ENCODE measurements at regions not wholly inside any gene's neighbourhood (a gene's known extent, or its start where the extent isn't known, plus 50 kb on each side); places are given as distances from the start of the nearest gene placed in this dataset.

- TF ChIP-seq POLR2A (IDR thresholded peaks at IDR 0.05) (no peak), CTCF (IDR thresholded peaks at IDR 0.05) (no peak)
Observed at GRCh38 chr5:104821606-104822005, 1259.0 kb upstream of the NUDT12 start.
